A549 (cell line): ENCODE measurements at regions not wholly inside any gene's neighbourhood (a gene's known extent, or its start where the extent isn't known, plus 50 kb on each side); places are given as distances from the start of the nearest gene placed in this dataset.

Experiments
- EP300 ChIP-seq, 2 experiments: fragments of >200 bp; sonication (Bioruptor Twin); formaldehyde crosslinking; IDR thresholded peaks; 2 replicates in 1 of 2; 3 replicates in 1 of 2; pipeline ENCODE4 v1.6.1; 2016 to 2017
- POLR2AphosphoS2 ChIP-seq: conservative IDR thresholded peaks from 2 replicates; pipeline ENCODE4 v1.6.1; 2012; ENCODE audit warnings: low read length, improper control_type of control experiment, inconsistent platforms
- SREBF2 ChIP-seq: fragments of 450-650 bp; IDR thresholded peaks from 2 replicates; pipeline ENCODE4 v1.6.1; 2014; ENCODE audit warnings: mild to moderate bottlenecking, moderate library complexity
- TF ChIP-seq, protein P1 (sequence below): fragments of >200 bp; sonication (Bioruptor Twin); formaldehyde crosslinking; IDR thresholded peaks from 3 replicates; pipeline ENCODE4 v1.5.1; 2016
- TF ChIP-seq, protein P2 (sequence below): IDR thresholded peaks from 2 replicates; pipeline ENCODE4 v1.6.1; 2012

DNA sequence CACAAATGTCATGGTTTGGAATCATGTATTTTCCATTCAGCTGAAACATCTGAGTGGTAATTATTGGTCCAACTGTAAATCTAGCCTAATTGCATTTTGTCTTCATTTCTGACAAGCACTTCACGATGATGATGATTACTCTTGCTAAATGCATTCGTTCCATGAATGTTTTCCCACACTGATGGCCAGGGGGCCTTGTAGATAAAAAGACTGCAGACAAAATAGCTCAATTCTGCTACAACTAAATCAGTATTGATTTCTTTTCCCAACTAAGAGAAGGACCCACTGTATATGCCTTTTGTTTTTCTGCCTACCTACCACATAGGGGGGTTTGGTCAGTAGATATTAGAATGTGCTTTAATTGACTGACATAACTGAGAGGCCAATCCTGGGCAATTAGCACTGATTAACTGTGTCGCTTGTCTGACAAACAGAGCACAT, 1351.3 kb upstream of the NUDT12 start:
- no peak for TF ChIP-seq POLR2AphosphoS2
- no peak for TF ChIP-seq SREBF2
- TF ChIP-seq, protein P1, sequence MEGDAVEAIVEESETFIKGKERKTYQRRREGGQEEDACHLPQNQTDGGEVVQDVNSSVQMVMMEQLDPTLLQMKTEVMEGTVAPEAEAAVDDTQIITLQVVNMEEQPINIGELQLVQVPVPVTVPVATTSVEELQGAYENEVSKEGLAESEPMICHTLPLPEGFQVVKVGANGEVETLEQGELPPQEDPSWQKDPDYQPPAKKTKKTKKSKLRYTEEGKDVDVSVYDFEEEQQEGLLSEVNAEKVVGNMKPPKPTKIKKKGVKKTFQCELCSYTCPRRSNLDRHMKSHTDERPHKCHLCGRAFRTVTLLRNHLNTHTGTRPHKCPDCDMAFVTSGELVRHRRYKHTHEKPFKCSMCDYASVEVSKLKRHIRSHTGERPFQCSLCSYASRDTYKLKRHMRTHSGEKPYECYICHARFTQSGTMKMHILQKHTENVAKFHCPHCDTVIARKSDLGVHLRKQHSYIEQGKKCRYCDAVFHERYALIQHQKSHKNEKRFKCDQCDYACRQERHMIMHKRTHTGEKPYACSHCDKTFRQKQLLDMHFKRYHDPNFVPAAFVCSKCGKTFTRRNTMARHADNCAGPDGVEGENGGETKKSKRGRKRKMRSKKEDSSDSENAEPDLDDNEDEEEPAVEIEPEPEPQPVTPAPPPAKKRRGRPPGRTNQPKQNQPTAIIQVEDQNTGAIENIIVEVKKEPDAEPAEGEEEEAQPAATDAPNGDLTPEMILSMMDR = no peak
- TF ChIP-seq EP300 (IDR thresholded peaks at IDR 0.05) = no peak
- TF ChIP-seq, protein P2, sequence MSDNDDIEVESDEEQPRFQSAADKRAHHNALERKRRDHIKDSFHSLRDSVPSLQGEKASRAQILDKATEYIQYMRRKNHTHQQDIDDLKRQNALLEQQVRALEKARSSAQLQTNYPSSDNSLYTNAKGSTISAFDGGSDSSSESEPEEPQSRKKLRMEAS = no peak
